Dermis blood vessel endothelial cell (primary cell): ENCODE measurements at regions not wholly inside any gene's neighbourhood (a gene's known extent, or its start where the extent isn't known, plus 50 kb on each side); places are given as distances from the start of the nearest gene placed in this dataset.
A peak's percentile ranks its signal among the peaks of the same experiment; 100 is the strongest.
"Not testable (repeated sequence)": the region's sequence is repeated elsewhere in the genome, so short reads cannot be mapped to it uniquely, and the experiment has no call there.

ENCODE experiments used
- DNase-seq: peaks from one replicate; pipeline ENCODE4 v3.0.0; 2010

GRCh38 chr4:148946271-148946670, 504.1 kb upstream of the NR3C2 start:
- DNase-seq: no peak

- no peak for DNase-seq
Measured at GRCh38 chr4:148944839-148945219, 502.6 kb upstream of the NR3C2 start.

DNA sequence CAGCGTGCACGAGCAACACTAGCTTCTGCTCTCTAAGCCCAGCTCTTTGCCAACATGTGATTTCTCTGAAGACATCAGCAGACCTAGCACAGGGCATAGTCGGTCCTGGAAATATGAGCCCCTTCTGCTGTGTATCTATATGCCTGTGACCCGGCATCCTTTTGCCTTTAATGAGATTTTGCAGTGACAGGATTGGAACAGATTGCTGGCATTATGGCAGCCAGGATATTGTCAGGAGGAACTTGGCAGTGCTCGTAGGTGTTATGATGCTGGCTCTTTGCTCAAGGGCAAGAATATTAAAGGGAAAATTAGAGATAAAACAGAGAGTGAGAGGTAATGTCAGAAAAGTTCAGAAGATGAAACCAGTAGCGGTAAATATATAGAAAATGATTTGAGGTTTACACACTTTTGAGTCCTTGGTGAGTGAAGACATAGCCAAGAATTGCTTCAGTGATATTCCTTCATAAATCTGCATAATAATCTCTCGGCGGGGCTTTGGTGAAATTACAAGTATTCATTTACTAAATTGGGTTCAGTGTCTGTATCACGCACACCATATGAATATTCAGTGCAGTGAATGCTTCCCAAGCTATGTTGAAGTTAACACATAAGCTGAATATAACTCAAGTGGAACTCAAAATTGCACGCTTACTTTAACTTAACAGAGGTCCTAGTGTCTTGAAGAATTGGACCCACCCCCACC, 502.1 kb upstream of the NR3C2 start:
- DNase-seq: no peak

DNA sequence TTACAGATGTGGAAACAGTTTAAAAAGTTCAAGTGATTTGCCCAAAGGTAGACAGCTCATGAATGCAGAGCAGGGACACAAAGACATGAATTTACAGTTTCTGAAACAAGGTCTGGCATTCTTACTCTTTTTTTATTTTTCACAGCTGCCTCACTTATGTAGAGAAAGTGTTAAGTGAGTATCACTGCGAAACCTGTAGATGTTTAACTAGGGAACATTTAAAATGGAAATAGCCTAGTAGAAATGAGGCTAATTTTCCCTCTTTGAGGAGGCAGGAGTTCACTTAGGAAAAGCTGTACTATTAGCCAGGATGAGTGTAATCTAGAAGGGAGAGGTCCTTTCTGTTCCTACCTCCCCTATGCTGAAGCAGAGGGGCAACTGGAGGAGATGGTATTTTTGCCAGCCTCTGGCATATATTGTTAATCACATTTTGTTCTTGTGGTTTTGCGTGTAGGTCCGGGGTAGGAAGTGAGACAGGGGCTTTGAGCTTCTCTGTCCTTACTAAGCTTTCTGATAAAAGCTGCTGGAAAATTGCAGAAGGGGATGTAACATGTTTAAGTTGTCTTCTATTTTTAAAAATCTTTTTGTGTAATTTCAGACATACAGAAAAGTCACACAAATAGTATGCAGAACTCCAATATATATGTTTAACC, 492.8 kb upstream of the NR3C2 start:
- no peak for DNase-seq

GRCh38 chr4:148926276-148927260, 484.4 kb upstream of the NR3C2 start:
- DNase-seq: no peak

- DNase-seq: no peak
Measured at GRCh38 chr4:148923881-148924280, 481.7 kb upstream of the NR3C2 start.

GRCh38 chr4:148922497-148922896, 480.3 kb upstream of the NR3C2 start:
- no peak for DNase-seq

DNA sequence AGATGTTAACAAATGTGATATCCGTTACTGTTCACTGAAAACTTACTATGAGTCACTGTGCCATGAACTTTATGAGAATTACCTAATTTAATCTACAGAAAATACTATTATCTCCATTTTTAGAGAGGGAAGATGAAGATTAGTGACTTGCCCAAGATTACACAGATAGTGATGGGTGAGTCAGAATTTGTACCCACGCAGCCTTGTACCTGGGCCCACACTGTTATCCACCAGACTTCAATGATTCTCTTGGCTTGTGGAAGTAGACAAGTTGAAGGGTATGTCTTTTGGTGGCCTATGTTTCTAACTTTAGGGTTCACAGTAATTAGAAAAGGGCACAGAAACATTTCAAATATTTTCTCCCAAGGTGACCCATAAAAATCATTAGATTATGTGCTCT, 472.5 kb upstream of the NR3C2 start:
- no peak for DNase-seq

GRCh38 chr4:148914301-148914700, 472.1 kb upstream of the NR3C2 start:
- DNase-seq: no peak

DNA sequence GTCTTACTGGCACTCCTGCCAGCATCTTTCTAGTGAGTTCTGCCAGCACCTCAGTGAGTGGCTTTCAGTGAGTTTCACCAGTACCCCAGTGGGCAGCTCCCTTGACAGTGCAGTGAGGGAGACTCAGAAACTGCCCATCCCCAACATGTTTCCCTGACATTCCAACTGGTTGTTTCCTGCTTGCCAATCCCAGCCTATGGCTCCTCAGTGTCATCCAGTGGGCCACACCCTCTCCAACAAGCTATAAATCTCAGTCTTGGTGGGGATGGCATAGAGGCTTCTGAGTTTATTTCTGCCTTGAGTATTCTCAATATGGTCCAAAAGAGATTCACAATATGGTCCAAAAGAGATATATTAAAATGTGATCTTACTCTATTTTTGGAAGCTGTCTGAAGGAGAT, 461.2 kb upstream of the NR3C2 start:
- DNase-seq: no peak

- DNase-seq: no peak
Measured at GRCh38 chr4:148901075-148901705, 459.0 kb upstream of the NR3C2 start.

DNA sequence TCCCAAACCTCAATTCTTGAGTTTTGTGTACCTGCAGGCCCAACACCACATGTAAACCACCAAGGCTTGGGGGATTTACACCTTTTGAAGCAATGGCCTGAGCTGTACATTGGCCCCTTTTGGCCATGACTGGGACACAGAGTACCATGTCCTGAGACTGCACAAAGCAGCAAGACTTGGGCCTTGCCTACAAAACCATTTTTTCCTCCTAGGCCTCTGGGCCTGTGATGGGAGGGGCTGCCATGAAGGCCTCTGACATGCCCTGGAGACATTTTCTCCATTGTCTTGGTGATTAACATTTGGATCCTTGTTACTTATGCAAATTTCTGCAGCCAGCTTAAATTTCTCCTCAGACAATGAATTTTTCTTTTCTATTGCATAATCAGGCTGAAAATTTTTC, 455.9 kb upstream of the NR3C2 start:
- DNase-seq: not testable (repeated sequence)

GRCh38 chr4:148893095-148893494, 450.9 kb upstream of the NR3C2 start:
- no peak for DNase-seq

DNA sequence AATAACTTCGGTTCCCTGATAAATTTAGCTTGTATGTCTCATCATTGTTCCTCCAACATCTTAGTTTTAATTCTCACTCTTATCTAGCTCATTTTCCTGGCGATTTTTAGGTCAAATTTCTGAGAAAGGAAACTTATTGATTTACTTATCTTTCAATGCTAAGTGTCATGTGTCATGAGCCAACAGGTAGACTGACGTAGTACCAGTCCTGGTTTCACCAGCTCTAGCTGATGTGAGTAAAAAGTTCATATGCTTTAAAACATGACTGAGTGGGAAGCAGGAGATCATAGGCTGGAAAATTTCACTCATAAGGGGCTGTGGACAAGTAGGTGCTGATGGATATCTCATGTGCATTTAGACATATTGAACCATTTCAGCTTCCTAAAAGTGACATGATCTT, 441.7 kb upstream of the NR3C2 start:
- no peak for DNase-seq

DNA sequence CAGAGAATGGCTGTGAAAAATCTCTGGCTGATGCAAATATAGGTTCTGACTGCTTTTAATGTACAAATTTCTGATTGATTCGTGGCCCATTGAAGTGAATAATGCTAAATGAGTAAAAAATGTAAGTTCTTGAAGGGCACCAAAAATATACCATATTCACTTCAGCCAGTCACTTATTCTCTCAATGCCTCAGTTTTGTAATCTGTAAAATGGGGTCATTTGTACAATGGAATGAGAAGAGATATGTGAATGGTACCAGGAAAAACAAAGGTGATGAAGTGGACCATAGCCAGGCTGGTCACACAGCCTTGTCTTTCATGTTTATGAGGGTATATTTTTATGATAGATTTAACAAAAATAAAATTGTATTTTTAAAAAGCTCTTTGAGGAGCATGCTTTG, 441.2 kb upstream of the NR3C2 start:
- no peak for DNase-seq

DNA sequence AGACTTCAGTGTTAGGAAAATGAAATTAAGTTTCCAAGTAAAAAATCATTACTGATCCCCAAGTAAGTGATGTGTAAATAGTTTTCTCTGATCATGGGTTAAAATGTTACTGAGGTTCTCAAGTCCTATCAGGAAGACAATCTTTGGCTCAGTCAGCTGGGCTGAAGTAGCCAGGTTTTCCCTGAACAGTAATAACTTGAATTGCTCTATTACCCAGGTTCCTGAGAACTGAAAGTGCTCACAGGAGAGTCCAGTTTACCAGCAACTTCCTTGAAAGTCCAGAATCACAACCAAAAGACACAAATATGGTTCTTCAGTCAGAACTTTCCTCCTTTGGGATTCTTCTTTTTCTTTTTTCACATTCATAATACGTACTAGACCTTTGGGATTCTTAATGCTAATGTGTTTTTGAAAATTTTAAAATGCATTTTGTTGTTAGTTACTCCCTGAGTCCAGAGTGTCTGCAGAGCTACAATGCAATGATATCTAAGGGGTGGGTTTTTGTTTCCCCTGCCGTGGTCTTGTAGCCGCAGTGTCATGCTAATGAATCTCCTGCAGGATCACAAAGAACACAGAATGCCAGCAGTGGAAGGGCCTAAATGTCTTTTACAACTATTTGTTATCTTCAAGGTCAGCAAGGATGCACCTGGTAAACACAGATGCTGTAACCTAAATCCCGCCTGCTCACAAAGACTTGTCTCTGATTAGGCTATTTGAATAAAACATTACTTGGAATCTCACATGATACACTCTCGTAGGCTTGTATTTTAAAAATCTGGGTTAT, 439.8 kb upstream of the NR3C2 start:
- no peak for DNase-seq

DNA sequence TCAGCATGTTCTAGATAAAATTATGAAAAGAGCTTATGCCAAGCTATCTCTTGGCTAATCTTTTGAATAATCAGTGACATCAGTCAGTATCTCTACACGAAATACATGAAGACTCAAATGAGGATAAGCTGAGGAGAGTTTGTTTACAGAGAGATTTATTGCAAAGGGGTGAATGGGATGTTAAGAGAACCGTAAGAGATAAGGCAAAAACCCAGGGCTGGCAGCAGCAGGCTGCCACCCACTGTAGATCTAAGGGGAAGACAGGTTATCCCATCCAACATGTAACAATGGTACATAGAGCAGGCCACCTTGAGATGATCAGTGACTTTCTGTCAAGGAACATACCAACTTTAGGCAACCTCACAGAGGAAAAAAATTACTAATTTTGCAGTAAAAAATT, 432.1 kb upstream of the NR3C2 start:
- peak; percentile 12 for DNase-seq

- DNase-seq: no peak
Measured at GRCh38 chr4:148868191-148868590, 426.0 kb upstream of the NR3C2 start.

GRCh38 chr4:148866666-148867065, 424.5 kb upstream of the NR3C2 start:
- no peak for DNase-seq

- no peak for DNase-seq
Measured at GRCh38 chr4:148857973-148858534, 415.8 kb upstream of the NR3C2 start.

- peak; percentile 21 for DNase-seq
Measured at GRCh38 chr4:148857239-148857972, 415.2 kb upstream of the NR3C2 start.
